Hematopoietic multipotent progenitor cell (in vitro differentiated cells): ENCODE measurements at regions not wholly inside any gene's neighbourhood (a gene's known extent, or its start where the extent isn't known, plus 50 kb on each side); places are given as distances from the start of the nearest gene placed in this dataset.
"Not testable (repeated sequence)": the region's sequence is repeated elsewhere in the genome, so short reads cannot be mapped to it uniquely, and the experiment has no call there.

Source experiments
- DNase-seq, 3 donors: peaks; one replicate each; pipeline ENCODE4 v3.0.0-alpha.2; 2011 to 2015; ENCODE audit warnings: low read depth in 2 of 3, low spot score in 2 of 3

- DNase-seq: no peak
These were observed 1080.5 kb upstream of the FOXG1 start for GRCh38 chr14:27686137-27686536.

GRCh38 chr14:27688841-27689444 lies 1077.6 kb upstream of the FOXG1 start:
- DNase-seq: no peak

GRCh38 chr14:27712364-27712763 lies 1054.2 kb upstream of the FOXG1 start:
- no peak for DNase-seq

- DNase-seq: no peak
These were observed 1051.0 kb upstream of the FOXG1 start for GRCh38 chr14:27715561-27715960.

GRCh38 chr14:27721760-27722159 lies 1044.8 kb upstream of the FOXG1 start:
- DNase-seq: no peak

GRCh38 chr14:27725482-27725881 lies 1041.1 kb upstream of the FOXG1 start:
- no peak for DNase-seq

GRCh38 chr14:27727251-27727770 lies 1039.3 kb upstream of the FOXG1 start:
- DNase-seq: no peak

- no peak for DNase-seq
These were observed 1036.4 kb upstream of the FOXG1 start for GRCh38 chr14:27730204-27730603.

- DNase-seq: no peak
These were observed 1026.9 kb upstream of the FOXG1 start for GRCh38 chr14:27739657-27740156.

- no peak for DNase-seq
These were observed 1016.5 kb upstream of the FOXG1 start for GRCh38 chr14:27750114-27750513.

GRCh38 chr14:27757642-27758041 lies 1008.9 kb upstream of the FOXG1 start:
- DNase-seq: not testable (repeated sequence)

GRCh38 chr14:27760367-27760766 lies 1006.2 kb upstream of the FOXG1 start:
- DNase-seq: not testable (repeated sequence)

- not testable (repeated sequence) for DNase-seq
These were observed 967.2 kb upstream of the FOXG1 start for GRCh38 chr14:27799066-27800028.

- peak in 2 of 3 donors; percentile 23 to 42 for DNase-seq
These were observed 948.7 kb upstream of the FOXG1 start for GRCh38 chr14:27817746-27818430.

- DNase-seq: peak in 2 of 3 donors; percentile 59 to 86
These were observed 940.4 kb upstream of the FOXG1 start for GRCh38 chr14:27826149-27826548.

GRCh38 chr14:27831978-27832377 lies 934.6 kb upstream of the FOXG1 start:
- DNase-seq: not testable (repeated sequence)

GRCh38 chr14:27833001-27833400 lies 933.6 kb upstream of the FOXG1 start:
- not testable (repeated sequence) for DNase-seq

- DNase-seq: no peak
These were observed 930.2 kb upstream of the FOXG1 start for GRCh38 chr14:27836386-27836785.

GRCh38 chr14:27845241-27845850 lies 921.2 kb upstream of the FOXG1 start:
- DNase-seq: no peak

GRCh38 chr14:27845902-27846301 lies 920.7 kb upstream of the FOXG1 start:
- no peak for DNase-seq
